Fibroblast of skin of scalp (primary cell): ENCODE measurements at regions not wholly inside any gene's neighbourhood (a gene's known extent, or its start where the extent isn't known, plus 50 kb on each side); places are given as distances from the start of the nearest gene placed in this dataset.

Source experiments
- DNase-seq: peaks from one replicate; pipeline ENCODE4 v3.0.0-alpha.2; 2013

GRCh38 chr3:127457546-127458145 is 132.9 kb downstream of the TPRA1 start:
- DNase-seq = no peak

GRCh38 chr3:127457094-127457475 is 133.4 kb downstream of the TPRA1 start:
- peak; percentile 51 for DNase-seq

GRCh38 chr3:127456471-127457093 is 134.0 kb downstream of the TPRA1 start:
- DNase-seq = peak; percentile 53

- peak; percentile 62 for DNase-seq
Measured at GRCh38 chr3:127455541-127456450, 134.7 kb downstream of the TPRA1 start.

- no peak for DNase-seq
Measured at GRCh38 chr3:127454968-127455367, 135.6 kb downstream of the TPRA1 start.

- no peak for DNase-seq
Measured at GRCh38 chr3:127454051-127454450, 136.5 kb downstream of the TPRA1 start.

GRCh38 chr3:127452321-127452821 is 138.2 kb downstream of the TPRA1 start:
- DNase-seq = no peak

GRCh38 chr3:127451321-127451720 is 139.2 kb downstream of the TPRA1 start:
- DNase-seq = no peak

- no peak for DNase-seq
Measured at GRCh38 chr3:127450331-127450730, 140.2 kb downstream of the TPRA1 start.

GRCh38 chr3:127449486-127450212 is 140.9 kb downstream of the TPRA1 start:
- DNase-seq = no peak

- no peak for DNase-seq
Measured at GRCh38 chr3:127448671-127449070, 141.9 kb downstream of the TPRA1 start.

GRCh38 chr3:127448161-127448561 is 142.4 kb downstream of the TPRA1 start:
- no peak for DNase-seq

- DNase-seq = no peak
Measured at GRCh38 chr3:127446756-127447155, 143.8 kb downstream of the TPRA1 start.

GRCh38 chr3:127445581-127446343 is 144.8 kb downstream of the TPRA1 start:
- DNase-seq = no peak

- DNase-seq = no peak
Measured at GRCh38 chr3:127444761-127445160, 145.8 kb downstream of the TPRA1 start.

- no peak for DNase-seq
Measured at GRCh38 chr3:127443581-127444375, 146.8 kb downstream of the TPRA1 start.

GRCh38 chr3:127442506-127442905 is 148.0 kb downstream of the TPRA1 start:
- no peak for DNase-seq

GRCh38 chr3:127441764-127442163 is 148.8 kb downstream of the TPRA1 start:
- DNase-seq = no peak

- no peak for DNase-seq
Measured at GRCh38 chr3:127440384-127440783, 150.1 kb downstream of the TPRA1 start.

- DNase-seq = no peak
Measured at GRCh38 chr3:127439621-127440020, 150.9 kb downstream of the TPRA1 start.

GRCh38 chr3:127438951-127439350 is 151.1 kb upstream of the PRR20G start:
- DNase-seq = no peak
